GM21723 (cell line): ENCODE measurements at regions not wholly inside any gene's neighbourhood (a gene's known extent, or its start where the extent isn't known, plus 50 kb on each side); places are given as distances from the start of the nearest gene placed in this dataset.
"Not testable (repeated sequence)": the region's sequence is repeated elsewhere in the genome, so short reads cannot be mapped to it uniquely, and the experiment has no call there.

Source experiments
- ATAC-seq: cut with Tn5 transposase; IDR thresholded peaks from one replicate; pipeline ENCODE4 v1.9.1; 2021; ENCODE audit warnings: mild to moderate bottlenecking, moderate library complexity; ENCODE audit not compliant: unreplicated experiment

DNA sequence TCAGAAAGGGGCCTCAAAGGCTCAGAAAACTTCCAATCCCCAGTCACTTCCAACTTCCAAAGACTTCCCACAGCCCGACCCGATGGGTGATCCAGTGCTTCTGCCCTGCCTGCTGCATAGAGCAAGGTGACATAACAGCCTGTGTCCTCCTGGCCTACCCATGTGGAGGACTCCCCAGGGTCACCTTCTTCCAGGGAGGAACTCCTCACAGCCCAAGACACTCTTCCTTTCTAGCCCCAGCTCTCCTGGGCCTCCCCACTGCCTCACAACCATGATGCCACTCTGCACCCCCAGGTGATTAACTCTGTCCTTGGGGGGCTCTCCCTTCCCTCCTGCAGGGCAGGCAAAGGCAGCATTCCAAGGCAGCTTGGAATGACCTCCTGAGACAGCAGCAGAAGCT, 158.4 kb upstream of the PDE1C start:
- ATAC-seq, result no peak

DNA sequence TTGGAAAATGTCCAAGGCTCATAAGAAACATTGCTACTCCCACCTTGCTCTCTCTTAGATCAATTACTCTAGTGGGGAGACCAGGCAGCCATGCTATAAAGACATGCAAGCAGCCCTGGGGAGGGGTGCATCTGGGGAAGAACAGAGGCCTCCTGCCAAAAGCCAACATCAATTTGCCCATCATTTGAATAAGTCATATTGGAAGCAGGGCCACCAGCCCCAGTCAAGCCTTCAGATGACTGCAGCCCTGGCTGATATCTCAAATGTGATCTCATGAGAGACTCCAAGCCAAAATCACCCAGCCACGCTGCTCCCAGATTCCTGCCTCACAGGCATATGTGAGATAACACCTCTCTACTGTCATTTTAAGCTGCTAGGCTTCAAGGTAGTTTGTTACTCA, 157.5 kb upstream of the PDE1C start:
- no peak for ATAC-seq

GRCh38 chr7:32224276-32224675, 154.1 kb upstream of the PDE1C start:
- no peak for ATAC-seq

DNA sequence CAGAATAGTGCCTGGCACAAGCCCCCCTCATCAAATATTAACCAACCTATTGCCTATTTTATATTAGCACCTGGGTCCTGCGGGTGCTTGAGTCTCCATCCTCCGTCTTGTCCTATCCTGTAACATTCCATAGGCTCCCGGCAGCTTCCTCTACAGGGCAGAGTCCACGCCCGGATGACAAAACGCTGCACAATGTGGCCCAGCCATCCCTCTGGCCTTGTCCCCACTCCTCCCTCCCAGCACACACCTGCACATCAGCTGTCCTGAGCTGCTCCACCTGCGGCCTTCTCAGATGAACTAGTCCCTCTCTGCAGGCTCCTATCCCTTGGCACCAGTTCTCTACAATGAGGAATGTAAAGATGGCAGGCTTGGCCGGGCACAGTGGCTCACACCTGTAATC, 153.5 kb upstream of the PDE1C start:
- no peak for ATAC-seq

- ATAC-seq, result no peak
Measured at GRCh38 chr7:32223071-32223650, 153.0 kb upstream of the PDE1C start.

- ATAC-seq, result no peak
Measured at GRCh38 chr7:32222251-32222900, 152.2 kb upstream of the PDE1C start.

DNA sequence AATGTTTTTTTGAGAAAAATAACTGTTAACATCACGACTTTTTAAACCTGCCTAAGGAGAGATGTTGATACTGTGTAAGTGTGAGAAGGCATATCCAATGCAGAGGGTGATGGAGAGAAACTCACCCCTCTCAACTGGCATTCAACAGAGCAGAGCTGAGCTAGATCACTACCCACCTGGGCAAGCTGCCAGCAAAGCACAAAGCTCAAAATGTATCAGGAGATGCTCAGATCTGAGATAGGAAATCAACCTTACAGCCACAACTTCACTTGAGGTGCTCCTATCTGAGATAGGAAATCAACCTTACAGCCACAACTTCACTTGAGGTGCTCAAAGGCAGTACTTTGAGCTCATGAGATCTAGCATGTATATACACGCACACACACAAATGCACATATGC, 151.5 kb upstream of the PDE1C start:
- ATAC-seq, result no peak

DNA sequence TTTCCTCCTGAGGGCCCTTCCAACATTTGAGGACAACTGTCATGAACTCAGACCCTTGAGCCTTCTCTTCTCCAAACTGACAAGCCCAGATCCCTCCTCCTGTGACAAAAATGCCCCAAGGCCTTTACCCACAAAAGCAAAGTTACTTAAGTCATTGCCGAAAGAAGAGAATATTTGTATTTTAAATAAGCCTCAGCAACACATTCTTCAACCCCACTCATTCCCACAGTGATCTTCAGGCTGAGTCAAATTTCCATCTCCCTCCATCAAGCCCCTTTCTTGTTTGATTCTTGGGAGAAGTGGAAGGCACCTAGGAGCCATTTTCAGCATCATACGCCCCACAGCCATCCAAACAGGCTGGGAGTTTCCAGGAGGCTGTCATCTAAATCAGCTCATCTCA, 150.8 kb upstream of the PDE1C start:
- no peak for ATAC-seq

- ATAC-seq, result not testable (repeated sequence)
Measured at GRCh38 chr7:32219831-32220230, 149.6 kb upstream of the PDE1C start.

GRCh38 chr7:32219416-32219815, 149.2 kb upstream of the PDE1C start:
- ATAC-seq, result no peak

DNA sequence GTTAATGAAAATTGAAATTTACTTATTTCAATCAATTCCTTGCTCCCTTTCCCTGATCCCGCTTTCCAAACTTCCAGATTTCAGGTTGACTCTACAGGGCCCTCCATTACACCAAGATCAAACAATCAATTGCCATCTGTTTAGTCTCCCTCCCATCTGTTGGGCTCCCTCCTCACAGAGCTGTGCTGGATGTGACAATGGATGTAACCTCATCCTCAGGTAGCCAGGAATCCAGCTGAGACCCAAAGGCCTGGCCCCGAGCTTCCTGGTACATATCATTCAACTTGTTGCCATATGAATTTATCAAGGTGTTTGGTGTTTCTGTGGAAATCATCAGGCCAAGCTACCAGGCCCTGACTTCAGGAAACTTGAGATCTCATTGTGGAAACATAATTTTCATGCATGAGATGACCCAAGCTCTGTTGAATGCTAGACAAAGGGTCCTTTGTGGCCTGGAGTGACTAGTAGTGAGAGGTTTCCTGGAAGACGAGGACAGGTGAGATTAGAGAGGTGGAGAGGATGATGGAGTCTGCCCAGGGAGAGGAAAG, 148.6 kb upstream of the PDE1C start:
- ATAC-seq, result no peak

GRCh38 chr7:32218154-32218467, 147.9 kb upstream of the PDE1C start:
- ATAC-seq, result no peak

DNA sequence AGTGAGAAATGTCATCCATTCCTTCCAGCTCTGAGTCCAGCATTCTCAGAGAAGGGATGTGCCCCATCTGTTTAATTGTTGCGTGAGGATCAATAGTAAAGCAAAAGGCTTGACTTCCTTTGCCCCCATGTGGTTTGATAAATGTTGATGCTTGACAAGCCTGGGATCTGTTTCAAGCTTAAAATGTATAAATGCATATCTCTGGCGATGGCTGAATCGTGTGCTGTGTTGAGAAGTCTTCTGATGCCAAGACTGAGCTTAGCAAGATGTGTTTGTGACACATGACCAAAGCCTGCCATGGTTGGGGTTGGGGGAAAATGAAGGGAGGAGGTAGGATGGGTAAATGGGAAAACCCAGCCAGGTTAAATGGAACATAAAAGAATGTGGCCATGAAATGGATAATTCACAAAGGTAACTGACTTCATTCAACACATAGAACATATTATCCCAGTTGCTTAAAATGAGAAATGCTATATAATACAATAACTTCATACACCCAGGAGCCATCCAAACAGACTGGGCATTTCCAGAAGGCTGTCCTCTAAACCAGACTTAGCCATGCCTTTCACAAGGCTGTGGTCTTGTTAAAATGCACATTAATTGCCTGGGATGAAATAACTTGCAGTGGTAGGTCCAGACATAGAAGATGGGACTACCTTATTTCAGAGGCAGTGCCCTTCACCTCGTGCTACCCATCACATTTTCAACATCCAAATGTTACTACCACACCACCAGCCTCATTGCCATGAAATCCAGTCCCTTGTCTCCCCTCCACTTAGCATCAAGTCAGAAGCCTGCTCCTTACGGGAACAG, 147.3 kb upstream of the PDE1C start:
- ATAC-seq, result no peak

GRCh38 chr7:32216759-32217158, 146.6 kb upstream of the PDE1C start:
- no peak for ATAC-seq

- ATAC-seq, result no peak
Measured at GRCh38 chr7:32215697-32216096, 145.5 kb upstream of the PDE1C start.

DNA sequence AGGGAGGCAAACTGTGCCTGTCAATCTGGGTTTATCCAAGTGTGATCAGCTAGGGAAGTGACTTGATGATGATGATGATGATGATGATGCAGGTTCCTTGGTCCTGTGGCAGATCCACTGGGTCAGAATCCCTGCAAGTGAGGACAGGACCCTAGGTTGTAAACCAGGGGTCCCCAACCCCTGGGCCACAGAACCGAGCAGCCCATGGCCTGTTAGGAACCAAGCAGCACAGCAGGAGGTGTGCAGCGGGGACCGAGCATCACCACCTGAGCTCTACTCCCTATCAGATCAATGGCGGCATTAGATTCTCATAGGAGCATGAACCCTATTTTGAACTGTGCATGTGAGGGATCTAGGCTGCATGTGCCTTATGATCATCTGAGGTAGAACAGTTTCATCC, 144.7 kb upstream of the PDE1C start:
- ATAC-seq, result no peak

- ATAC-seq, result no peak
Measured at GRCh38 chr7:32212321-32212720, 142.1 kb upstream of the PDE1C start.

GRCh38 chr7:32206987-32207386, 136.8 kb upstream of the PDE1C start:
- no peak for ATAC-seq

DNA sequence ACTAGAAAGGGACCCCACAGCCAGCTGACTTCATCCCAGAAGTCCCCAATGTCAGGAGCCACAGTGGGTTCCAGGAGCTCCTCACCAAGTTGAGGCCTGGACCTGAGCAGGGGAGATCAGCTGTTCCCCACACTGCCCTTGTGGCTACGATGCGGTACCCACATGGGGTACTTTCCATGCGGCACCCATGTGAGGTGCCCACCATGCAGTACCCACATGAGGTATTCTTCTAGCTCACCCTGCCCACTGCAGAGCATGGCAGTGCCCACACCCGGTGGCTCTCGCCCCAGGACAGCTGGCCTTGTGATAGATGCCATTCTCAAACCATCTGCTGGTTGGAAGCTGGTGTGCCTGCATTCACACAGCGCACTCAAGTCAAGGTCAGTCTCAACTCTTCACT, 136.3 kb upstream of the PDE1C start:
- no peak for ATAC-seq

DNA sequence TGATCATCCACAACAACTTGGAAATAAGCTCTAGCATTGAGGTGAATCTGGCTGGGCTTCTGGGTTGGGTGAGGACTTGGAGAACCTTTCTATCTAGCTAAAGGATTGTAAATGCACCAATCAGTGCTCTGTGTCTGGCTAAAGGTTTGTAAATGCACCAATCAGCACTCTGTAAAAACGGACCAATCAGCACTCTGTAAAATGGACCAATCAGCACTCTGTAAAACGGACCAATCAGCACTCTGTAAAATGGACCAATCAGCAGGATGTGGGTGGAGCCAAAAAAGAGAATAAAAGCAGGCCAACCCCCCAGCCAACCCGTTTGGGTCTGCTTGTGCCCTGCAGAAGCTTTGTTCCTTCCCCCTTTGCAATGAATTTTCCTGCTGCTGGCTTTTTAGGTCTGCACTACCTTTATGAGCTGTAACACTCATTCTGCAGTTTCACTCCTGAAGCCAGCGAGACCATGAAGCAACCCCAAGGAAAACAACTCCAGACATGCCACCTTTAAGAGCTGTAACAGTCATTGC, 135.2 kb upstream of the PDE1C start:
- ATAC-seq, result not testable (repeated sequence)

DNA sequence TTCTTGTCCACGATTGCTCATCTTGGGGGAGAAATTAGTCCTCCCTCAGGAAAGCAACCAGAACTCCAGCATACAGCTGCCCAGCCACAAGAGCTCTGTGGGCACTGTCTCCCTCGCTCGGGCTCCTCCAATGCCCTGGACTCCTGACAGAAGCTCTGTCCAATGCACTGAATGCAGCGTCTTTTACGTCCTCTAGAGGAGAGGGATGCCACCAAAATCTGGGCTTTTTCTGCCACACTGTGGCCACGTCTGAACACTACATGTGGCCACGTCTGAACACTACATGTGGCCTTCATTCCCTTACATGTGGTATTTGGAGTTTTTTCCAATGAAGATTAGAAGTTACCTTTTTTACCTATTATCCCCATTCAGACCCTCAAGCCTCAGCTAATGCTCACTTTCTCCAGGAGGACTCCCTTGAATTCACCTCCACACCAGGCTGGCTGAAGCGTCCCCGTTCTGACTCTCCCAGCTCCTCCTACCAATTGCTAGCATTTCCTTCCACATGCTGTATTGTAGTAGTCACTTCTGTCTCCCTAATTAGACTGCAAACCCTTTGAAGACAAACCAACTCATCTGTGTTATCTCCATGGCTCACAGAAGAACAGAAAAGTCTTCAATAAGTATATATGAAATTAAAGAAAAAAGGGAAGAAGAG, 134.3 kb upstream of the PDE1C start:
- peak; percentile 78 for ATAC-seq
